NCI-H1092 (cell line): ENCODE measurements at regions not wholly inside any gene's neighbourhood (a gene's known extent, or its start where the extent isn't known, plus 50 kb on each side); places are given as distances from the start of the nearest gene placed in this dataset.

Experiments
- DNase-seq: peaks from one replicate; lab custom pipeline; 2025; lab: John Stamatoyannopoulos, UW

GRCh38 chr18:51647942-51648341 is 450.5 kb upstream of the MEX3C start:
- DNase-seq, result no peak

- no peak for DNase-seq
Observed at GRCh38 chr18:51649796-51650195, 452.3 kb upstream of the MEX3C start.

DNA sequence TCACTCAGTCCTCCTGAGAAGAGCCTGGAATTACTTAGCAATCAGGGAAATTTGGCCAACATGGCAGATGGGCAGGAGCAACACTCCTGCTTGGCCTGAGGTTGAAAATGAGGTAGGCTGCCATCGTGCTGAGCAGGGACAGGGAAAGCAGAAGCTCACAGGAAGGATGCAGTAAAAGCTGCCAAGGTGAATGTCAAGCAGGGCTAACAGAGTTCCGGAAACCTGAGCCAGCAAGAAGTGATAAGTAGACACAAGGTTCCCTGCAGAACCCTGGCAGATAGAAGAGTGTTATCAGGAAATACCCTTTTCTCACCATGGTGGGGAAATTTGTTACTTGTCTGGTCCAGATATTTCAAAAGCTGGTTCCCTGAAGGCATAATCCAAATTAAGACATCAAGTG is 454.3 kb upstream of the MEX3C start:
- DNase-seq, result no peak

DNA sequence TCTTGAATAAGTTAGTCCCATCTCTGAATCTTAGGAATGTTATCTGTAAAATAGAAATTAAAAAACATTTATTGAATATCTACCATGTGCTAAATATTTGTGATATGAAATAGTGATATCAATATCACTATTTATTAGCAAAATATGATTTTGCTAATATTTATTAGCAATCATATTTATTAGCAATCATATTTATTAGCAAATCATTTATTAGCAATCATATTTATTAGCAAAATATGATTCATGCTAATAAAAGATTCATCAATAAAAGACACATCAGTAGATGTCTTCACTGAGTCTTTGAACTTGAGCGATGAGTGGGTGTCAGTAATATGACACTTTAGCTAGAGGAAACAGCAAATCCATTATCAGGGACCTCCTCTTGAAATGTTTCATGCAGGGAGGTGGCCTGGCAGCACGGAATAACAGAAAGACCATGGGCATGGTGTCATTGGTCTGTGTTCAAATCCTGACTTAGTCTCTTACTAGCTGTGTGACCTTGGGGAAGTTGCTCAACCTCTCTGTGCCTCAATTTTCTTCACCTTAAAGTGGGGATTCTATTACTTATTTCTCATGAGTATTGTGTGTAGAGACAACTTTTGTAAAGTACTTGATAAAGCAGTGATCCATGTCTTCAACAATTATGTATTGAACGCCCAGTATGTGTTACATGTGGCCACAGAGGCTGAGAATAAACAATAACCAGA is 456.2 kb upstream of the MEX3C start:
- DNase-seq, result no peak

- peak; percentile 31 for DNase-seq
Observed at GRCh38 chr18:51654488-51655326, 457.2 kb upstream of the MEX3C start.

DNA sequence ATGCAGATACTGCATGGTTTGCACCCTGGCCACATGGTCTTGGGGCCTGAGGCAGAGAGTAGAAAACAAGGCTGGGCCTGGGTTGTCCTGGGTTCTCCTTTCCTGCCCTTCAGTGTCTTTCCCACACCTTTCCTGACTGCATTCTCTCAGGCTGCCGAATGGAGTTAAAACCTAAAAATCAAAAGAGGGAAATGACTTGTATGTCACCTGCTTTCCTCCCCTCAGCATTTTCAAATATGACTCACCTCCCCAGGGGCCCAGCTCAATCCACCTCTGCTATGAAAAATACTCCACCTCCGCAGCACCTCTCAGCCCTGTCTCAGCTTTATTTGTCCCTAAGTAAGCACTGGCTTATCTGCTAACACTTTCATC is 457.8 kb upstream of the MEX3C start:
- DNase-seq, result no peak

GRCh38 chr18:51656249-51656648 is 458.8 kb upstream of the MEX3C start:
- no peak for DNase-seq

DNA sequence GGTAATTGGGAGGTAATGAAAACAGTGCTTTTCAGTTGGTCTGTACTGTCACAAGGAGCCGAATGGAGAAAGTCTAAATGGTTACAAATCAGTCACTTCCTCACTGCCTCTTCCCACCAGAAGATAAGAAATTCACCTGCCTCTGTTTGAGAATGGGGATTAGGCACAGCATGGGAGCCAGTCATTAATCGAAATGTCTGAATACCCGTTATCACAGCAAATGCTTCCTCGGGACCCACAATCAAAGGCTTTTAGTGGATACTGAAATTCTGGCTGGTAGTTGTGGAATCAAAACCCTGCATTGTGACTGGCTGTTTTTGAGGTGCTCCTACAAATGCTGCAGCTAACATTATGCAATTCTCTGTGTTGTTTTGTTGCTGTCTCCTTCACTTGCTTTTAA is 461.0 kb upstream of the MEX3C start:
- no peak for DNase-seq

- no peak for DNase-seq
Observed at GRCh38 chr18:51659781-51660180, 462.3 kb upstream of the MEX3C start.

GRCh38 chr18:51660188-51660715 is 462.8 kb upstream of the MEX3C start:
- no peak for DNase-seq

- no peak for DNase-seq
Observed at GRCh38 chr18:51664236-51664635, 466.8 kb upstream of the MEX3C start.

GRCh38 chr18:51666763-51667191 is 469.3 kb upstream of the MEX3C start:
- DNase-seq, result peak; percentile 77

DNA sequence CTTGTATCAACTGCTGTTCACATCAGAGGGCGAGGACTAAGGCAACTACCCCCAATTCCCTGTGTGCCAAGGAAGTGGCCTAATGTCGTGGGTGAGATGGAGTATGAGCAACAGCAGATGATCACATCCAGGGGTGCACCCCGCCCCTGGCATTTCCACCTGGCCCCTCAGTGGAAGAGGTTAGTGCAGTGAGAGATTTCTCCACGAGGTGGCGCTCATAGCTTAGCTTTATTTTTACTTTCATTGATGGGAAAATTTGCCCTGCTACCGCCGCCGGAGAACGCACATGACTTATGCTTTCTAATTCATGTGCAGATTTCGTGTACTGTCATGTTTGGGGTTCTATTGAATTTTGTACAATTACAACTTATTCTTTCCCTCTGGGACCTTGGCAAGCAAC is 470.6 kb upstream of the MEX3C start:
- peak; percentile 83 for DNase-seq

DNA sequence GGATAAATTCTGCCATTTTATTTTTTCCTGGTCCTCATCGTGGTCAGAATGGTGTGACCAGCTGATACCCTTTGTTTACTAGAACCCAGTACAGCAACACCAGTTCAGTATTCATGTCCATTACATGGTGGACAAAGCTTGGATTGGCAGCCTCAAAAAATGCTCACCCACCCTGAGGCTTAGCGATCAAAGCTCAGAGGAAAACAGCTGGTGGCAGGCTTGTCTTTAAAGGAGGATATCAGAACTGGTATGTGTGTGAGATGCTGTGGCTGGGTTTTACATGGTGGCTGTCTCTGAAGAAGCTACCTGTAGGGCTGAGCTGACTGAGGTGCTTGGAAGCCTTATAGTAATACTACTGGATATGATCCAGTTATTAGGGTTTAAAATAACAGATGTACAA is 471.1 kb upstream of the MEX3C start:
- no peak for DNase-seq

DNA sequence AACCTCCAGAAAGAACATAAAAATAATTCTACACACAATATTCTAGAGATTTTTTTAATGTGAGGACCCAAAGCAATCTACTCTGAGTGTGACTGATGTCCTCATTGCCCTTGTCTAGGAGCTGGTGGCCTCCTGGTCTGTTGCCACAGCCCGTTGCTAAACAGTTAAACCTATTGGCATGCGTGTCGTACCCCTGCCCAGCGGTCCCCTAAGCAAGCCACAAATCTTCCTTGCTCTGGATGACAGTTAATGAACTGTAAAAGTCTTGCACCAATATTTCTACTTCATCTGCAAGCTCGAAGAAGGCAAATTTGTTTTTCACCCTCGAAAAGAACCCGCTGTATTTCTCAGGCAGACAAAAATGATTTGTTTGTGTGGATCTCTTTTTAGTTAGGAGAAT is 489.1 kb upstream of the MEX3C start:
- DNase-seq, result no peak

- DNase-seq, result no peak
Observed at GRCh38 chr18:51687845-51688585, 490.5 kb upstream of the MEX3C start.

DNA sequence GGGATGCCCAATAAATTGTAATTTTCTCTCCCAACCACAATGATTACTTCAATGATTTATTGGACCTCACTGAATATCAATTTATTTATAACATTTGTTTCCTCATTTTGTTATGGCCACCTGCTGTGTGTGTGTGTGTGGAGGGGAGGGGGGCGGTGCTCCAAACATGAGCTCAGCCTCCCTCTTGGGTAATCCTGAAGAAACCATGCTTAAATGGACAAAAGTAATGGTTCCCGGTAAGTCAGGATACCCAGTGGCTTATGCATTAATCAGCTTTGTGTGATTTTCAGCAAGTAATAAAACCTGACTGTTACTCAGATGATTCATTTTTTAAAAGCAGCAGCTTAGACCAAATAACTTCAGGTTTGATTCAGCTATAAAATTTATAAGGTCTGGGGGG is 495.1 kb upstream of the MEX3C start:
- no peak for DNase-seq

DNA sequence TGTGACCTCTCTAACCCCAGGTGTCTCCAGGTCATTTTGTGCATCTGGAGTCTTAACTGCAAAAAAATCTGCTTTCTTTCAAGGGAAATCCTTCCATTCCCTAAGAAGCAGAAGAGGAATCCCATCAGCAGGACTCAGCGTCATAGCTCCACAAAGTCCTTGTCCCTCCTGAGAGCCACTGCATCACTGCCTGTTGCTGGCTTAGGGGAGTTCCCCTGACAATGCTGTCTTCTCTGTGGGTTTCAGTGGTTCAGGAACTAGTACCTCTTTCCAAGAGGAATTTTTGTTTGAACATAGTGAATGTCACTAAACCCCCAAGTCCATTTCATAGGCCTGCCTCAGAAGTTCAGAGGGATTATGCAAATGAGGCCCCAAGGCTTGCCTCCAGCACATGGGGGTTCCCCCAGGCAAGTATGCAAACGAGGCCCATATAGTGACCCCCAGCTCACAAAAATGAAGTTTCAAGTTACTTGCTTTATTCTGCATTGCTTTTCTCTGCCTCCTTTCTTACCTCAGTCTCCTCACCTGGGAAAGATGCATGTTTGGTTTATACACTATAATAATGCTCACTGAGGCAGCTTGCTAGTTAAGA is 513.9 kb upstream of the MEX3C start:
- DNase-seq, result no peak

GRCh38 chr18:51712821-51713220 is 515.3 kb upstream of the MEX3C start:
- DNase-seq, result no peak

DNA sequence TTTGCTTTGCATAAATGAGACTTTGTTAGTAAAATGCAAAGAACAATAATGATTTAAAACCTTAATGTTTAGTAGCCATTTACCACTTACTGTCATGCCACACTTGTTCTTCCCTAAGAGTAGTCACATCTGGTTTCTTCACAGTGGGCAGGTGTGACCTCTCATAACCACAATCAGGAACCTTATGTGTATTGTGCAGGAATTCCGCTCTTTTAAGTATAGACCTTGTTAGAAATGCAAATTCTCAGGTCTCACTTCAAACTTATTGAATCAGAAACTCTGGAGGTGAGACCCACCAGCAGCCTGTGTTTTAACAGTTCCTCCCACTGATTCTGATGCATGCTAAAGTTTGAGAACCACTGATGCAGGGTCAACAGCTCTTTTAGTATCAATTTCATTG is 518.8 kb upstream of the MEX3C start:
- DNase-seq, result no peak

- DNase-seq, result no peak
Observed at GRCh38 chr18:51721388-51721787, 523.9 kb upstream of the MEX3C start.

DNA sequence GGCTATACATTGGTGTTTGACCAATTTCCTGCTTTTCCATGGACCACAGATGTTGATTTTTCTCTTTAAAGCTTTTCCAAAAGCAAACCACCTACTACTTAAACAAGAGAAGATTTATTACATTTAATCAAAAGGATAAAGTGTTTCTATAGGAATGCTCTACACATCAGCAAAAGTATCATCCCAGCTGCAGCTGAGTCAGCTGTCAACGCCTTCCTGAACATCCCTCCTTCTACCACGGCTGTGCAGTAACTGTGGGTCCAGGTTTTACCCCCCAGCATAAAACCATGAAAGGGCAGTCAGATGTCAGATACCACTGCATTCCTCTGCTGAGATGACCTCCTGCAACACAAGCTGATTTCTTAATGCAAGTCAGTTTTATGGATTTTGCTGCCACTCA is 524.5 kb upstream of the MEX3C start:
- no peak for DNase-seq
